SU-DHL-6 (cell line): ENCODE measurements at regions not wholly inside any gene's neighbourhood (a gene's known extent, or its start where the extent isn't known, plus 50 kb on each side); places are given as distances from the start of the nearest gene placed in this dataset.

Source experiments
- H2AFZ ChIP-seq: fragments of 200-600 bp; sonication (generic); 2 replicates; pipeline ENCODE4 v1.6.1; 2014; ENCODE audit warnings: low read depth, mild to moderate bottlenecking, moderate library complexity, mixed read lengths, antibody characterized with exemption, low read length; ENCODE audit not compliant: severe bottlenecking
- H3F3A ChIP-seq: fragments of 200-600 bp; shearing (Covaris generic); 2 replicates; pipeline ENCODE4 v1.6.0; 2016; ENCODE audit warnings: antibody characterized with exemption, mild to moderate bottlenecking; ENCODE audit not compliant: insufficient read depth
- H3K27ac ChIP-seq: fragments of 200-600 bp; sonication (generic); 2 replicates; pipeline ENCODE4 v1.5.1; 2016; ENCODE audit warnings: low read depth, mild to moderate bottlenecking, low read length, moderate library complexity, mixed read lengths
- H3K27me3 ChIP-seq: fragments of 200-600 bp; sonication (generic), shearing (Covaris generic); 2 replicates; pipeline ENCODE4 v1.6.0; 2014; ENCODE audit warnings: mild to moderate bottlenecking, low read length
- H3K36me3 ChIP-seq: fragments of 200-600 bp; sonication (generic); 2 replicates; pipeline ENCODE4 v1.6.1; 2014; ENCODE audit warnings: mild to moderate bottlenecking, low read length, mixed read lengths
- H3K4me2 ChIP-seq: fragments of 300-600, 200-600 bp; shearing (Covaris generic), sonication (generic); 2 replicates; pipeline ENCODE4 v1.6.0; 2014; ENCODE audit warnings: low read length, low read depth, mild to moderate bottlenecking; ENCODE audit not compliant: poor library complexity, severe bottlenecking
- H3K4me3 ChIP-seq: fragments of 200-600 bp; sonication (generic); 2 replicates; pipeline ENCODE4 v1.5.1; 2014; ENCODE audit warnings: antibody characterized with exemption, low read length, mild to moderate bottlenecking, mixed read lengths; ENCODE audit not compliant: insufficient read depth, poor library complexity, severe bottlenecking
- H3K79me2 ChIP-seq: fragments of 200-600 bp; sonication (generic); 2 replicates; pipeline ENCODE4 v1.6.1; 2014; ENCODE audit warnings: mild to moderate bottlenecking, low read length, moderate library complexity; ENCODE audit not compliant: insufficient read depth
- H3K9ac ChIP-seq: fragments of 200-600 bp; sonication (generic); 2 replicates; pipeline ENCODE4 v1.7.0; 2014; ENCODE audit warnings: mild to moderate bottlenecking, low read length
- H3K9me2 ChIP-seq: fragments of 200-600 bp; sonication (generic); replicated peaks from 2 replicates; pipeline ENCODE4 v1.6.1; 2014; ENCODE audit warnings: low read length; ENCODE audit not compliant: insufficient read depth
- H3K9me3 ChIP-seq: fragments of 200-600 bp; sonication (generic); 2 replicates; pipeline ENCODE4 v1.6.1; 2014; ENCODE audit warnings: low read length, mixed read lengths; ENCODE audit not compliant: insufficient read depth
- H4K20me1 ChIP-seq: fragments of 200-600 bp; sonication (generic); 2 replicates; pipeline ENCODE4 v1.6.1; 2014; ENCODE audit warnings: low read depth, mild to moderate bottlenecking, antibody characterized with exemption, low read length, moderate library complexity, mixed read lengths
- CTCF ChIP-seq: fragments of 200-600 bp; sonication (generic); IDR thresholded peaks from one replicate; pipeline ENCODE4 v1.5.1; 2017; ENCODE audit warnings: antibody characterized with exemption, mild to moderate bottlenecking, low read length, moderate library complexity; ENCODE audit not compliant: insufficient read depth, poor library complexity, severe bottlenecking
- EZH2phosphoT487 ChIP-seq: fragments of 200-600 bp; sonication (generic), shearing (Covaris generic); conservative IDR thresholded peaks from 2 replicates; pipeline ENCODE4 v1.6.1; 2018; ENCODE audit warnings: mild to moderate bottlenecking, antibody characterized with exemption, low read length, moderate library complexity, mixed read lengths

DNA sequence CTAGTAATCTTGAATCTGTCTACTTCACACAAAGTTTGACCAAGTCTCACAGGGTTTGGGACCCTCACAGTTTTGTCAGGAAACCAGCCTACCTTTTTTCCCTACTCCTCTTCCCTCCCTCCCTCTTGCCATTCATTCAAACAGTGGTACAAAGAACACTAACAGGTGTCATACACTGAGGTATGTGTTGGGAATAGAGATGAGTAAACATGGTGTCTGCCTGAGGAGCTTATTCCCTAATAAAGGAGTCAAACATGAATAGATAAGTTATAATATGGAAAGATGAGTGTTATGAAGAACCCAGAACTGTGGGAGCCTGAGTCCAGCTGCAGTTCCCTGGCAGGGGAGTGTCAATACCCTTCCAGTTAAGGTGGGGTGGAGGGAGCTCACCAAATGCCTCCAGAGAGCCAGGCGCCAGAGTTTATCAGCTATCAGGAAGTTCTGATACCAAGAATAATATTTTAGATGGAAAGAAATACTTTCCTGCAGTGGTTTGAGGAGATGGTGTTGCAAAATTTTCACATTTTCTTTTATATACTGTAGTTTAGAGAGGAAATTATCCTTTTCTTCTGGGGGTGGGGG is 183.4 kb upstream of the NR3C1 start:
- no peaks in the 10 kb centered on the region for H3K9me2 ChIP-seq
- no peaks in the 10 kb centered on the region for H3K36me3 ChIP-seq
- H4K20me1 ChIP-seq: no peaks in the 10 kb centered on the region
- no peak overlapping the region for H2AFZ ChIP-seq
- no peaks in the 10 kb centered on the region for H3K27me3 ChIP-seq
- H3K4me2 ChIP-seq: no peak overlapping the region
- H3K9ac ChIP-seq: no peak overlapping the region
- no peaks in the 10 kb centered on the region for H3K9me3 ChIP-seq
- peaks cover 13% of the 10 kb centered on the region for H3F3A ChIP-seq
- no peaks in the 10 kb centered on the region for H3K79me2 ChIP-seq
- H3K27ac ChIP-seq: no peak overlapping the region
- TF ChIP-seq EZH2phosphoT487 (no peak), CTCF (no peak)
- no peak overlapping the region for H3K4me3 ChIP-seq

- H3K9me3 ChIP-seq: no peaks in the 10 kb centered on the region
Observed at GRCh38 chr5:143585970-143586369, 182.5 kb upstream of the NR3C1 start.

GRCh38 chr5:143583409-143583808 is 179.9 kb upstream of the NR3C1 start:
- no peaks in the 10 kb centered on the region for H4K20me1 ChIP-seq
- H2AFZ ChIP-seq: peak overlapping the region; percentile 92
- TF ChIP-seq CTCF (no peak), EZH2phosphoT487 (no peak)
- no peaks in the 10 kb centered on the region for H3K36me3 ChIP-seq
- peak overlapping the region; percentile 41; the same call in 1 of the 2 replicates for H3K9ac ChIP-seq
- H3K9me3 ChIP-seq: no peaks in the 10 kb centered on the region
- H3K4me3 ChIP-seq: peak overlapping the region; percentile 15
- H3K79me2 ChIP-seq: no peaks in the 10 kb centered on the region
- H3K27me3 ChIP-seq: no peaks in the 10 kb centered on the region
- H3K27ac ChIP-seq: peak overlapping the region; percentile 90
- peak overlapping the region; percentile 54 for H3K4me2 ChIP-seq
- H3K9me2 ChIP-seq: no peaks in the 10 kb centered on the region
- H3F3A ChIP-seq: peaks cover 12% of the 10 kb centered on the region; the same call in 1 of the 2 replicates

More at GRCh38 chr5:143585970-143586369, 182.5 kb upstream of the NR3C1 start:
- Histone ChIP-seq H3K4me2 (no peak overlapping the region), H3F3A (peaks cover 12% of the 10 kb centered on the region), H3K36me3 (no peaks in the 10 kb centered on the region), H3K27ac (no peak overlapping the region), H3K27me3 (no peaks in the 10 kb centered on the region), H2AFZ (no peak overlapping the region), H3K79me2 (no peaks in the 10 kb centered on the region), H3K9me2 (no peaks in the 10 kb centered on the region), H3K4me3 (no peak overlapping the region), H3K9ac (no peak overlapping the region), H4K20me1 (no peaks in the 10 kb centered on the region)
- TF ChIP-seq EZH2phosphoT487 (no peak), CTCF (no peak)
